GM12878 (cell line): ENCODE measurements at regions not wholly inside any gene's neighbourhood (a gene's known extent, or its start where the extent isn't known, plus 50 kb on each side); places are given as distances from the start of the nearest gene placed in this dataset.
A peak's percentile ranks its signal among the peaks of the same experiment; 100 is the strongest.

Experiments
- ATAC-seq: fragments of 200-7000 bp; cut with Tn5 transposase; 3 replicates; pipeline ENCODE4 v1.9.1; 2020; ENCODE audit warnings: mild to moderate bottlenecking, moderate library complexity
- BruUV-seq: library from RNA; stranded (reverse); fragments of 400-500 nt; replicated peaks from 2 replicates; lab custom pipeline; 2021; lab: Mats Ljungman, UMichigan
- CTCF ChIA-PET: fragments of 300-600 bp; sonication (Branson Sonifier 250); formaldehyde crosslinking; extraction: SDS; loops from one replicate; lab custom pipeline; 2021; ENCODE audit warnings: inconsistent platforms; lab: Yijun Ruan, JAX
- POLR2A ChIA-PET: fragments of 350-600 bp; formaldehyde crosslinking; extraction: SDS; loops from one replicate; lab custom pipeline; 2021; ENCODE audit warnings: inconsistent platforms; lab: Charles Lee
- RAD21 ChIA-PET: fragments of 300-600 bp; sonication (Branson Sonifier 250); formaldehyde crosslinking; loops from one replicate; lab custom pipeline; 2023; ENCODE audit warnings: antibody characterized with exemption; ENCODE audit not compliant: unreplicated experiment; lab: Charles Lee
- SMC1A ChIA-PET: fragments of 300-600 bp; sonication (Branson Sonifier 250); formaldehyde crosslinking; loops from one replicate; lab custom pipeline; 2023; ENCODE audit not compliant: unreplicated experiment, uncharacterized antibody; lab: Charles Lee
- DNase-seq: peaks from one replicate; pipeline ENCODE4 v3.0.0-alpha.2; 2011; ENCODE audit warnings: low read depth, low spot score
- FAIRE-seq: peaks from 3 replicates; lab custom pipeline; 2011; peaks lifted over from hg19 to GRCh38; lab: Jason Lieb, UNC
- H2AFZ ChIP-seq: 2 replicates; pipeline ENCODE4 v1.6.0; 2011; ENCODE audit warnings: low read depth, low read length, control low read depth; ENCODE audit not compliant: control insufficient read depth
- H3K27ac ChIP-seq: 2 replicates; pipeline ENCODE4 v1.5.1; 2011; ENCODE audit warnings: control low read depth; ENCODE audit not compliant: control insufficient read depth, insufficient read depth
- H3K27me3 ChIP-seq, 2 experiments: replicated peaks in 1 of 2; 2 replicates each; pipeline versions ENCODE4 v1.6.0 to v1.6.1; 2011; ENCODE audit warnings: low read length in 1 of 2; ENCODE audit not compliant: control insufficient read depth in 2 of 2, insufficient read depth in 2 of 2
- H3K36me3 ChIP-seq, 2 experiments: 2 replicates each; pipeline ENCODE4 v1.5.1; 2011; ENCODE audit warnings: low read length in 1 of 2; ENCODE audit not compliant: control insufficient read depth in 2 of 2, insufficient read depth in 2 of 2
- H3K4me1 ChIP-seq: 2 replicates; pipeline ENCODE4 v1.6.1; 2011; ENCODE audit warnings: mild to moderate bottlenecking, low read length, moderate library complexity, mixed read lengths; ENCODE audit not compliant: control insufficient read depth, insufficient read depth
- H3K4me2 ChIP-seq: 2 replicates; pipeline ENCODE4 v1.6.0; 2011; ENCODE audit warnings: control low read depth; ENCODE audit not compliant: control insufficient read depth, insufficient read depth
- H3K4me3 ChIP-seq: fragments of 200-600 bp; sonication (generic); 2 replicates; pipeline ENCODE4 v1.5.1; 2016
- H3K79me2 ChIP-seq: 2 replicates; pipeline ENCODE4 v1.6.0; 2011; ENCODE audit warnings: low read length; ENCODE audit not compliant: control insufficient read depth, insufficient read depth
- H3K9ac ChIP-seq: 2 replicates; pipeline ENCODE4 v1.8.0; 2011; ENCODE audit warnings: low read length, control low read depth, mixed read lengths; ENCODE audit not compliant: control insufficient read depth, insufficient read depth
- H3K9me3 ChIP-seq: replicated peaks from 3 replicates; pipeline ENCODE4 v1.5.1; 2011; ENCODE audit warnings: mild to moderate bottlenecking, low read length; ENCODE audit not compliant: control insufficient read depth, insufficient read depth
- H4K20me1 ChIP-seq: 2 replicates; pipeline ENCODE4 v1.6.0; 2011; ENCODE audit not compliant: control insufficient read depth, insufficient read depth
- EGR1 ChIP-seq, 2 experiments: IDR thresholded peaks; 1 replicate in 1 of 2; 2 replicates in 1 of 2; pipeline ENCODE4 v1.6.1; 2011 to 2012; ENCODE audit warnings: low read depth in 2 of 2, low read length in 2 of 2, borderline replicate concordance in 1 of 2, mild to moderate bottlenecking in 1 of 2, moderate library complexity in 1 of 2
- IRF4 ChIP-seq: IDR thresholded peaks from 2 replicates; pipeline ENCODE4 v1.6.1; 2011; ENCODE audit warnings: low read depth, low read length
- PAX5 ChIP-seq: IDR thresholded peaks from 2 replicates; pipeline ENCODE4 v1.6.1; 2011; ENCODE audit warnings: low read depth, low read length, borderline replicate concordance
- POLR2A ChIP-seq: IDR thresholded peaks from 2 replicates; pipeline ENCODE4 v1.6.1; 2011; ENCODE audit warnings: low read depth, mild to moderate bottlenecking, low read length
- SPI1 ChIP-seq: IDR thresholded peaks from 2 replicates; pipeline ENCODE4 v1.6.1; 2011; ENCODE audit warnings: low read depth, mild to moderate bottlenecking, low read length, moderate library complexity, borderline replicate concordance; ENCODE audit not compliant: insufficient read depth
- ZNF274 ChIP-seq: IDR thresholded peaks from one replicate; pipeline ENCODE4 v1.8.0; 2011; ENCODE audit not compliant: insufficient read length, insufficient read depth
- WGBS: methylation state at CpG from one replicate; pipeline ENCODE4 v1.1.6; 2016; ENCODE audit warnings: low lambda C conversion rate; ENCODE audit not compliant: insufficient replicate concordance, insufficient coverage; ENCODE audit errors: missing lambda C conversion rate; 5-methylcytosine and 5-hydroxymethylcytosine counted together
- in situ Hi-C: fragments of 300-500 bp; cut with MboI; formaldehyde crosslinking; loops from 9 replicates; pipeline ENCODE4 v1.14.3; 2018; ENCODE audit warnings: mixed read lengths
- intact Hi-C: fragments of 100-400 bp; cut with micrococcal nuclease; formaldehyde crosslinking; loops from one replicate; pipeline ENCODE4 v1.14.2; 2022; ENCODE audit not compliant: unreplicated experiment
- TF ChIP-seq, protein P1 (sequence below): fragments of 450-650 bp; IDR thresholded peaks from 2 replicates; pipeline ENCODE4 v1.6.1; 2017; ENCODE audit warnings: mild to moderate bottlenecking, low read depth, inconsistent platforms; ENCODE audit not compliant: poor library complexity, severe bottlenecking
- TF ChIP-seq, protein P2 (sequence below): IDR thresholded peaks from 2 replicates; pipeline ENCODE4 v1.6.1; 2011; ENCODE audit warnings: borderline replicate concordance, low read depth, mild to moderate bottlenecking, moderate library complexity, low read length; ENCODE audit not compliant: insufficient read depth, poor library complexity, severe bottlenecking

DNA sequence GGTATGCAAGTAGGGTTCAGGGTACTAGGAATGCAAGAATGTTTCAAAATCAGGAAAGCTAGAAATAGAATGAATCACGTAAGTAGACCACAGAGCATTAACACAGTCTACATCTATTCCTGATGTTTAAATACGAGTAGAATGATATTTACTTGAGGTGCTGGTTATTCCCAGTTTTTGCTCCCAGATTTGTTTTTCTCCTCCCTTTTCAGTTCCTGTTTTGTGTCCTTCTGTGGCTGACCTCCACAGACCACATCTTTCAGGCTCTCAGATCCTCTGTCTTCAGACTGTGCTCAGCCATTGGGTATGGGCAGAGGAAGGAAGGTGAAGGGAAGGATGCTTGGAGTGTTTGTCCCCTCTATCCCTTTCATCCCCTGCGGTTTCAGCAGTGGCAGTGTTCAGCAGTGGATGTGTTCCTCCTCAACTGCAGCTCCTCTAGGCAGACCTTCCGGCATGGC is 276.6 kb downstream of the ZNF621 start:
- no TSS peak for BruUV-seq

DNA sequence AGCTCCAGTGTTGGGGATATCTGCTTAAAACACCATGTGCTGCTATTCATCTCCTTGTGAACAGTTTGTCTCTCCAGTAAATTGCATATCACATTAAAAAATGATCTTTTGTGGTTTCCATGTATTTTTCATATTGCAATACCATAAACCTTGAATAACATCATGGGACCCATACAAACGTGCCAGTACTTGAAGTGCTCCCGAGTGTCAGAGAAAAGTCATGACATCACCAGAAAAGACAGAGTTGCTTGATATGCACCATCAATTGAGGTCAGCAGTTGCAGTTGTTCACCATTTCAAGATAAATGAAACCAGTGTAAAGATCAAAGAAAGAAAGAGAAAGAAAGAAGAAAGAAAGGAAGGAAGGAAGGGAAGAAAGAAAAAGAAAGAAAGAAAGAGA is 278.6 kb downstream of the ZNF621 start:
- POLR2A ChIA-PET = no interaction called here
- no peak for ATAC-seq
- Histone ChIP-seq H3K36me3 (no peaks in the 10 kb centered on the region), H3K27me3 (no peaks in the 10 kb centered on the region), H2AFZ (no peak overlapping the region), H3K4me3 (no peak overlapping the region), H3K79me2 (no peaks in the 10 kb centered on the region), H3K4me1 (no peaks in the 10 kb centered on the region), H3K9me3 (no peaks in the 10 kb centered on the region), H3K9ac (no peak overlapping the region), H4K20me1 (no peaks in the 10 kb centered on the region), H3K27ac (no peak overlapping the region), H3K4me2 (no peak overlapping the region)
- FAIRE-seq = no peak
- no peak for DNase-seq
- in situ Hi-C loops = no loop called here
- 59% methylated on average over 2 of the region's 2 CpGs for WGBS
- SMC1A ChIA-PET = no interaction called here
- TF ChIP-seq, protein P1, sequence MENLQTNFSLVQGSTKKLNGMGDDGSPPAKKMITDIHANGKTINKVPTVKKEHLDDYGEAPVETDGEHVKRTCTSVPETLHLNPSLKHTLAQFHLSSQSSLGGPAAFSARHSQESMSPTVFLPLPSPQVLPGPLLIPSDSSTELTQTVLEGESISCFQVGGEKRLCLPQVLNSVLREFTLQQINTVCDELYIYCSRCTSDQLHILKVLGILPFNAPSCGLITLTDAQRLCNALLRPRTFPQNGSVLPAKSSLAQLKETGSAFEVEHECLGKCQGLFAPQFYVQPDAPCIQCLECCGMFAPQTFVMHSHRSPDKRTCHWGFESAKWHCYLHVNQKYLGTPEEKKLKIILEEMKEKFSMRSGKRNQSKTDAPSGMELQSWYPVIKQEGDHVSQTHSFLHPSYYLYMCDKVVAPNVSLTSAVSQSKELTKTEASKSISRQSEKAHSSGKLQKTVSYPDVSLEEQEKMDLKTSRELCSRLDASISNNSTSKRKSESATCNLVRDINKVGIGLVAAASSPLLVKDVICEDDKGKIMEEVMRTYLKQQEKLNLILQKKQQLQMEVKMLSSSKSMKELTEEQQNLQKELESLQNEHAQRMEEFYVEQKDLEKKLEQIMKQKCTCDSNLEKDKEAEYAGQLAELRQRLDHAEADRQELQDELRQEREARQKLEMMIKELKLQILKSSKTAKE = no peak
- TF ChIP-seq PAX5 = no peak
- no peak for TF ChIP-seq SPI1
- no peak for TF ChIP-seq IRF4
- TF ChIP-seq EGR1 (IDR thresholded peaks at IDR 0.05; ENCODE audit: borderline replicate concordance in 1 of 2, low read depth in 2 of 2, low read length in 2 of 2) = no peak
- TF ChIP-seq, protein P2, sequence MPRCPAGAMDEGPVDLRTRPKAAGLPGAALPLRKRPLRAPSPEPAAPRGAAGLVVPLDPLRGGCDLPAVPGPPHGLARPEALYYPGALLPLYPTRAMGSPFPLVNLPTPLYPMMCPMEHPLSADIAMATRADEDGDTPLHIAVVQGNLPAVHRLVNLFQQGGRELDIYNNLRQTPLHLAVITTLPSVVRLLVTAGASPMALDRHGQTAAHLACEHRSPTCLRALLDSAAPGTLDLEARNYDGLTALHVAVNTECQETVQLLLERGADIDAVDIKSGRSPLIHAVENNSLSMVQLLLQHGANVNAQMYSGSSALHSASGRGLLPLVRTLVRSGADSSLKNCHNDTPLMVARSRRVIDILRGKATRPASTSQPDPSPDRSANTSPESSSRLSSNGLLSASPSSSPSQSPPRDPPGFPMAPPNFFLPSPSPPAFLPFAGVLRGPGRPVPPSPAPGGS = no peak
- TF ChIP-seq POLR2A = no peak
- CTCF ChIA-PET = no interaction called here
- no TSS peak for BruUV-seq
- RAD21 ChIA-PET = no interaction called here
- intact Hi-C loops = no loop called here

More for the DNA sequence above, 276.6 kb downstream of the ZNF621 start:
- CTCF ChIA-PET = no interaction called here
- H3K4me3 ChIP-seq = no peak overlapping the region
- no peaks in the 10 kb centered on the region for H3K9me3 ChIP-seq
- H3K27me3 ChIP-seq = no peaks in the 10 kb centered on the region
- no peaks in the 10 kb centered on the region for H3K79me2 ChIP-seq
- no peaks in the 10 kb centered on the region for H3K36me3 ChIP-seq
- SMC1A ChIA-PET = interaction anchor here (1.0 to 1.3 kb wide), 2 partner anchors 14 to 170 kb away, joined by 3 read pairs; no protein-coding TSS in a partner anchor
- intact Hi-C loops = no loop called here
- 75% methylated on average over 4 of the region's 4 CpGs for WGBS
- TF ChIP-seq ZNF274 (no peak), SPI1 (peak; percentile 10; the same call in 1 of the 2 replicates)
- TF ChIP-seq, all 136 proteins: peak for 1
- H2AFZ ChIP-seq = no peak overlapping the region
- POLR2A ChIA-PET = no interaction called here
- FAIRE-seq (no peak), ATAC-seq (no peak), DNase-seq (no peak)
- H3K4me2 ChIP-seq = no peak overlapping the region
- H3K9ac ChIP-seq = no peak overlapping the region
- in situ Hi-C loops = no loop called here
- H4K20me1 ChIP-seq = no peaks in the 10 kb centered on the region
- H3K4me1 ChIP-seq = no peaks in the 10 kb centered on the region
- RAD21 ChIA-PET = no interaction called here
- H3K27ac ChIP-seq = no peak overlapping the region
